ENCODE measurements at regions not wholly inside any gene's neighbourhood (a gene's known extent, or its start where the extent isn't known, plus 50 kb on each side); places are given as distances from the start of the nearest gene placed in this dataset.

- TF ChIP-seq CTCF (optimal IDR thresholded peaks at IDR 0.05 in 1 of 3, IDR thresholded peaks at IDR 0.05 in 1 of 3, conservative IDR thresholded peaks at IDR 0.05 in 1 of 3; ENCODE audit: extremely low read depth in 1 of 3, insufficient read depth in 2 of 3, low read length in 3 of 3) (no peak), EZH2 (IDR thresholded peaks at IDR 0.05; ENCODE audit: low read length) (no peak)
Observed at GRCh38 chr17:71799657-71800056, 321.2 kb upstream of the SOX9 start.

Data from keratinocyte (primary cell).